Suprapubic skin (tissue), 3 donors: ENCODE measurements at regions not wholly inside any gene's neighbourhood (a gene's known extent, or its start where the extent isn't known, plus 50 kb on each side); places are given as distances from the start of the nearest gene placed in this dataset.

ENCODE experiments used
- POLR2A ChIP-seq, 2 donors: fragments of 450-650 bp; IDR thresholded peaks; one replicate each; pipeline ENCODE4 v1.6.1; 2017; ENCODE audit warnings: antibody characterized with exemption in 2 of 2, mild to moderate bottlenecking in 2 of 2, moderate library complexity in 2 of 2
- TF ChIP-seq, protein P1 (sequence below), 2 donors: fragments of 200-600 bp in 1 of 2; fragments of 450-650 bp in 1 of 2; sonication (generic) in 1 of 2; IDR thresholded peaks; one replicate each; pipeline ENCODE4 v1.5.1; 2016 to 2019; ENCODE audit warnings: antibody characterized with exemption in 2 of 2, mild to moderate bottlenecking in 1 of 2, moderate library complexity in 1 of 2

- no peak for TF ChIP-seq POLR2A (IDR thresholded peaks at IDR 0.05)
- TF ChIP-seq, protein P1, sequence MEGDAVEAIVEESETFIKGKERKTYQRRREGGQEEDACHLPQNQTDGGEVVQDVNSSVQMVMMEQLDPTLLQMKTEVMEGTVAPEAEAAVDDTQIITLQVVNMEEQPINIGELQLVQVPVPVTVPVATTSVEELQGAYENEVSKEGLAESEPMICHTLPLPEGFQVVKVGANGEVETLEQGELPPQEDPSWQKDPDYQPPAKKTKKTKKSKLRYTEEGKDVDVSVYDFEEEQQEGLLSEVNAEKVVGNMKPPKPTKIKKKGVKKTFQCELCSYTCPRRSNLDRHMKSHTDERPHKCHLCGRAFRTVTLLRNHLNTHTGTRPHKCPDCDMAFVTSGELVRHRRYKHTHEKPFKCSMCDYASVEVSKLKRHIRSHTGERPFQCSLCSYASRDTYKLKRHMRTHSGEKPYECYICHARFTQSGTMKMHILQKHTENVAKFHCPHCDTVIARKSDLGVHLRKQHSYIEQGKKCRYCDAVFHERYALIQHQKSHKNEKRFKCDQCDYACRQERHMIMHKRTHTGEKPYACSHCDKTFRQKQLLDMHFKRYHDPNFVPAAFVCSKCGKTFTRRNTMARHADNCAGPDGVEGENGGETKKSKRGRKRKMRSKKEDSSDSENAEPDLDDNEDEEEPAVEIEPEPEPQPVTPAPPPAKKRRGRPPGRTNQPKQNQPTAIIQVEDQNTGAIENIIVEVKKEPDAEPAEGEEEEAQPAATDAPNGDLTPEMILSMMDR (IDR thresholded peaks at IDR 0.05): no peak
Observed at GRCh38 chr1:68620571-68620970, 123.7 kb upstream of the DEPDC1 start.
